ENCODE measurements at regions not wholly inside any gene's neighbourhood (a gene's known extent, or its start where the extent isn't known, plus 50 kb on each side); places are given as distances from the start of the nearest gene placed in this dataset.

GRCh38 chr10:109588259-109588658, 335.1 kb downstream of the XPNPEP1 start:
- TF ChIP-seq POLR2A (IDR thresholded peaks at IDR 0.05; ENCODE audit: low read depth, low read length), result no peak
- no peak for TF ChIP-seq TAF1 (IDR thresholded peaks at IDR 0.05; ENCODE audit: low read depth, low read length)
- no peak for TF ChIP-seq POLR2AphosphoS5 (IDR thresholded peaks at IDR 0.05; ENCODE audit: low read depth, low read length)
- TF ChIP-seq POU2F2 (IDR thresholded peaks at IDR 0.05; ENCODE audit: low read depth, low read length), result no peak
- no peak for TF ChIP-seq SPI1 (IDR thresholded peaks at IDR 0.05; ENCODE audit: low read depth, low read length)
